Thyroid gland (tissue), 4 donors: ENCODE measurements at regions not wholly inside any gene's neighbourhood (a gene's known extent, or its start where the extent isn't known, plus 50 kb on each side); places are given as distances from the start of the nearest gene placed in this dataset.

Experiments used
- DNase-seq, 2 donors: peaks; one replicate each; pipeline ENCODE4 v3.0.0-alpha.2; 2019
- H3K27ac ChIP-seq, 3 donors: fragments of 200-600 bp; sonication (generic); 1 replicate in 2 of 3; 2 replicates in 1 of 3; pipeline ENCODE4 v1.5.1; 2016 to 2019; ENCODE audit warnings: mild to moderate bottlenecking in 1 of 3, moderate library complexity in 1 of 3
- H3K27me3 ChIP-seq: fragments of 200-600 bp; sonication (generic); one replicate; pipeline ENCODE4 v1.5.1; 2019
- H3K36me3 ChIP-seq, 2 donors: fragments of 200-600 bp; sonication (generic); one replicate each; pipeline ENCODE4 v1.5.1; 2016 to 2019
- H3K4me1 ChIP-seq, 2 donors: fragments of 200-600 bp; sonication (generic); one replicate each; pipeline ENCODE4 v1.5.1; 2017 to 2019
- H3K4me3 ChIP-seq, 3 donors: fragments of 200-600 bp; sonication (generic); replicated peaks in 1 of 3; 1 replicate in 2 of 3; 2 replicates in 1 of 3; pipeline ENCODE4 v1.5.1; 2016; ENCODE audit warnings: mild to moderate bottlenecking in 1 of 3
- H3K9me3 ChIP-seq: fragments of 200-600 bp; sonication (generic); one replicate; pipeline ENCODE4 v1.5.1; 2017
- CTCF ChIP-seq, 6 experiments: fragments of 200-600 bp in 3 of 6; fragments of 450-650 bp in 3 of 6; sonication (generic) in 3 of 6; IDR thresholded peaks; one replicate each; pipeline ENCODE4 v1.5.1; 2016 to 2019; ENCODE audit warnings: antibody characterized with exemption in 6 of 6, mild to moderate bottlenecking in 2 of 6, inconsistent platforms in 1 of 6, moderate library complexity in 1 of 6
- POLR2A ChIP-seq, 2 donors: fragments of 450-650 bp; IDR thresholded peaks; one replicate each; pipeline ENCODE4 v1.6.1; 2017; ENCODE audit warnings: antibody characterized with exemption in 2 of 2, mild to moderate bottlenecking in 2 of 2, moderate library complexity in 1 of 2
- WGBS, 2 donors: methylation state at CpG; one replicate each; pipeline ENCODE4 v1.1.5; 2017; 5-methylcytosine and 5-hydroxymethylcytosine counted together
- intact Hi-C: fragments of 100-400 bp; cut with DNase I; formaldehyde crosslinking; loops from one replicate; pipeline ENCODE4 v1.15.1; 2023

DNA sequence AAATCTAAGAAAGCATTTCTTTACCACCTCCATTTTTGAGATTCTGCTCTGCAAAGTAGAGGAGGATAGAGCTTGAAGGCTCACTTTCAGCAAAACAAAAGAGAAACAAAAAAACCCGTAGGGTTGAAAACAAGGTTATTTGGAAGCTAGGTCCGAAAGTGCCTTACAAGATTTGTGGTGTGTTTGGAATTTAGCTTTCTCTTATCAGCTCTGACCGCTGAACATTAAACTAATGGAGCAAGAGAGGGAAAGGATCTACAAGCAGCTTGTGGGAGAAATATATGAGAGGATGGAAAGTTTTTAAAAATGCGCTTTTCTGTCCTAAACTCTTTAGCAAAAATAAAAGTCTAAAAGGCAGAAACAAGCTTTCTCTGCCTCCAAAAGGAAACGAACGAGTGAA lies 545.5 kb downstream of the NTRK3 start:
- WGBS, 2 donors: 53 to 55% methylated on average over 6 of the region's 6 CpGs
- no peak overlapping the region for H3K4me3 ChIP-seq
- no peaks in the 10 kb centered on the region for H3K27me3 ChIP-seq
- H3K36me3 ChIP-seq: no peaks in the 10 kb centered on the region
- H3K9me3 ChIP-seq: no peaks in the 10 kb centered on the region
- H3K4me1 ChIP-seq: no peaks in the 10 kb centered on the region
- DNase-seq: no peak
- no peak for TF ChIP-seq CTCF (IDR thresholded peaks at IDR 0.05)
- no peak for TF ChIP-seq POLR2A (IDR thresholded peaks at IDR 0.05)
- H3K27ac ChIP-seq: no peak overlapping the region
- intact Hi-C loops: no loop called here

- no peak for DNase-seq
- Histone ChIP-seq H3K9me3 (no peaks in the 10 kb centered on the region), H3K4me1 (no peaks in the 10 kb centered on the region), H3K27me3 (no peaks in the 10 kb centered on the region), H3K36me3 (no peaks in the 10 kb centered on the region), H3K27ac (no peak overlapping the region), H3K4me3 (no peak overlapping the region)
- 87 to 89% methylated on average over 7 of the region's 7 CpGs for WGBS, 2 donors
- no peak for TF ChIP-seq POLR2A (IDR thresholded peaks at IDR 0.05)
- TF ChIP-seq CTCF (IDR thresholded peaks at IDR 0.05): no peak
- intact Hi-C loops: no loop called here
Measured at GRCh38 chr15:87710406-87710805, 546.1 kb downstream of the NTRK3 start.

- intact Hi-C loops: no loop called here
- DNase-seq: no peak
- Histone ChIP-seq H3K4me3 (no peak overlapping the region), H3K36me3 (no peaks in the 10 kb centered on the region), H3K4me1 (no peaks in the 10 kb centered on the region), H3K27ac (no peak overlapping the region), H3K9me3 (no peaks in the 10 kb centered on the region), H3K27me3 (no peaks in the 10 kb centered on the region)
- TF ChIP-seq CTCF (IDR thresholded peaks at IDR 0.05) (no peak), POLR2A (IDR thresholded peaks at IDR 0.05) (no peak)
- WGBS, 2 donors: 45 to 48% methylated on average over 5 of the region's 5 CpGs
Measured at GRCh38 chr15:87707566-87708130, 548.9 kb downstream of the NTRK3 start.

DNA sequence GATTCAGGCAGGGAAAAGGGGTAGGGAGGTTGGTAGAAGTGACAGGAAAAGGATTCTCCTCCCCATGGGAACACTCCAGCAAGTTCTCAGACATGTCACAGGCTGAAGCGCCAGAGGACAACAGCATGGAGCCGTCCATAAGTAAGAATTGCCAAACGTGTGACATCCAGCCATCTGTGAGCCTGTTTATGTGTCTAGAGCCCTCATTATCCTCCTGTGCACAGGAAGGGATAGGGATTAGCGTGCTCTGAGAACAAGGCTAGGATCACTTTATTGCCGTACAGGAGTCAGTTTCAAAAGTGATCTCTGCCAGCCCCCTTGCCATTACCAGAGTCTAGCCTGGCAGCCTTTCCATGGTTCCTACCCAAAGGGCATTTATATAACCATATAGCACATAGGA lies 549.5 kb downstream of the NTRK3 start:
- Histone ChIP-seq H3K4me1 (no peaks in the 10 kb centered on the region), H3K27ac (no peak overlapping the region), H3K4me3 (no peak overlapping the region), H3K9me3 (no peaks in the 10 kb centered on the region), H3K27me3 (no peaks in the 10 kb centered on the region), H3K36me3 (no peaks in the 10 kb centered on the region)
- intact Hi-C loops: no loop called here
- no peak for DNase-seq
- WGBS, 2 donors: 70 to 73% methylated on average over 5 of the region's 5 CpGs
- TF ChIP-seq POLR2A (IDR thresholded peaks at IDR 0.05) (no peak), CTCF (IDR thresholded peaks at IDR 0.05) (no peak)

GRCh38 chr15:87706001-87706400 lies 550.5 kb downstream of the NTRK3 start:
- no peaks in the 10 kb centered on the region for H3K4me1 ChIP-seq
- no peaks in the 10 kb centered on the region for H3K9me3 ChIP-seq
- intact Hi-C loops: no loop called here
- no peak overlapping the region for H3K27ac ChIP-seq
- no peak overlapping the region for H3K4me3 ChIP-seq
- DNase-seq: no peak
- 78 to 90% methylated on average over 1 of the region's 1 CpG for WGBS, 2 donors
- no peaks in the 10 kb centered on the region for H3K36me3 ChIP-seq
- H3K27me3 ChIP-seq: no peaks in the 10 kb centered on the region
- TF ChIP-seq CTCF (IDR thresholded peaks at IDR 0.05) (no peak), POLR2A (IDR thresholded peaks at IDR 0.05) (no peak)
